HPDE6-E6E7 (cell line): ENCODE measurements at regions not wholly inside any gene's neighbourhood (a gene's known extent, or its start where the extent isn't known, plus 50 kb on each side); places are given as distances from the start of the nearest gene placed in this dataset.
A peak's percentile ranks its signal among the peaks of the same experiment; 100 is the strongest.

Experiments used
- DNase-seq: peaks from one replicate; pipeline ENCODE4 v3.0.0; 2011; ENCODE audit warnings: missing footprints; ENCODE audit errors: extremely low spot score

DNA sequence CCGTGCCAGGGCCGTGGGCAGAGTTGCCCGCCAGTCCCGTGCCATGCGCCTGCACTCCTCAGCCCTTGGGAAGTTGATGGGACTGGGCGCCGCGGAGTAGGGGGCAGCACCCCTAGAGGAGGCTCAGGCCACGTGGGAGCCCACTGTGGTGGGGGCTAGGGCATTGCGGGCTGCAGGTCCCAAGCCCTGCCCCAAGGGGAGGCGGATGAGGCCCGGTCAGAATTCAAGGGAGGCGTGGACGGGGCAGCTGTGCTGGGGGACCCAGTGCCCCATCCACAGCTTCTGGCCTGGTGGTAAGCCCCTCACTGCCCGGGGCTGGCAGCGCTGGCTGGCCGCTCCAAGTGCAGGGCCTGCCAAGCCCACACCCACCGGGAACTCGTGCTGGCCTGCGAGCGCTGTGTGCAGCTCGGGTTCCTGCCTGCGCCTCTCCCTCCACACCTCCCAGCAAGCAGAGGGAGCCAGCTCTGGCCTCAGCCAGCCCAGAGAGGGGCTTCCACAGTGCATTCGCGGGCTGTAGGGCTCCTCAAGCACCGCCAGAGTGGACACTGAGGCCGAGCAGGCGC lies 317.8 kb downstream of the HAO1 start:
- DNase-seq = no peak

DNA sequence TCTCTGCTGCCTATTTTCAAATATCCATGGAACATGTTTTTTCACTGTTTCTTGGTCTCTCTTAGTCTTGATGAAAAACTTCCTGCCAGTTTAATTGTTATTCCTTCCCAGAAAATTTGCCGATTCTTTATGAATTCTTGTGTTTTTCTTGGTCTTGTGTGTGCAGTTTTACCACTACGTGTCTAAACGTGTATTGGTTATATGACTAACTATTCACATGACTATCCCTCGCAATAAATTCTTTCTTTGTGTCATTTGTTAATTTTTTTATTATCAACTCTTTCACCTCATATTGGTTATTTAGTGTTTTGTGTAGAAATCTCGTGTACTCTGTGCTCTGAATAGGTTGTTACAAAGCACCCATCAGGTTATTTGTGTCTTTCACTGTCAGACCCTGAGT lies 315.4 kb downstream of the HAO1 start:
- no peak for DNase-seq

DNA sequence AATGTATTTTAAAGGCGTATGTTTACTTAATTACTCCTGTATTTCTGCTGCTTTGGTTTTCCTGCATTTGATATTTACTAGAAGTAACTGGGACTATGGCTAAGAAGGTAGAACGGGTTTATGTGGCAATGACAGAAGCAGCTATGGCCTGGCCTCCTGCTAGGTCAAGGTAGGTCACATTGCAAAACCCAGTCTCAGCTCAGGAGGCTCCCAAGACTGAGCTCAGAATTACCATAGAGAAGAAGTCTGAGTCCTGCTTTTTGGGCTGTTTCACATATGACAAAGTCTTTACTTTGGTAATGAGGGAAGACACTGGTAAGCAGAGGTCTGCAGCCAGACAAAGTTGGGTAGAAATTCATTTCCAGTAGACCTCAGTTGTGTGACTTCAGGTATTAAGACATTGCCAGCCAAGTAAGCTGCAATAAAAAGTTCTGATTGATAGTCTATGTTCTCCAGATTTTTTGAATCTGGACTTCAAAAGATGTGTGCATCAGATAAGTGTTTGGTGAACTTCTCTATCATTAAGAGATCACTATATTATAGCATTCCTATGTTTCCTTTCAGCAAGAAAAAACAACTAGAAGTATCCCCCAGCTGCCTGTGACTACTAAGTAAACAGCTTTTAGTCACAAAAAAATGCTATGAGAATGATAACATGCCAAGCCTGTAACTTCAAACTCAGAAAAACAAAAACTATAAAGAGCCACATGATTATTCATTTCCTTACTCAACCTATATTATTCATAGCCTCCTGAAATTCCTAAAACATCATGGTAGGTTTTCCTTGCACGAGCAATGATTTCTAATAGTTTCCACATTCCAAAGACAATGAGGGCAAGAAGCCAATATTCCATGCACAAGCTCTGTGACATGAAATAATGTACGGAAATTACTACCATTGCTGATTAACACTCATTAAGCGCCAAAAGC lies 312.3 kb downstream of the HAO1 start:
- DNase-seq = no peak

DNA sequence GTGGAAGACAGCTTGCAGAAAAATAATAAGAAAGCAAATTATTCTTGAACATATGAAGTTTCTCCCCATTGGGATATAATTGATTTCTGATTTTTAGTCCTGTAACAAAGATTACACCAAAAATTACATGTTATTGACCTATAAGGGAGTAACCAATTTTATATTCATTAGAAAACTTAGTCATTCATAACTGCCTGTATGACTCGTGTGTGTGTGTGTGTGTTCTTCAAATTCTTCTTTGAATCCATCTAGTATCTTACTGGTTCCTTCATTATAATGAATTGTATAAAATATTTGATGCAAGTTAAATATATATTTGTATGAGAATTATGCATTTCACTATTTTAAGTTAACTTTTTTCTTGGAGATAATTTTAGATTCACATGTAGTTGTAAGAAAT lies 310.4 kb downstream of the HAO1 start:
- DNase-seq = no peak

DNA sequence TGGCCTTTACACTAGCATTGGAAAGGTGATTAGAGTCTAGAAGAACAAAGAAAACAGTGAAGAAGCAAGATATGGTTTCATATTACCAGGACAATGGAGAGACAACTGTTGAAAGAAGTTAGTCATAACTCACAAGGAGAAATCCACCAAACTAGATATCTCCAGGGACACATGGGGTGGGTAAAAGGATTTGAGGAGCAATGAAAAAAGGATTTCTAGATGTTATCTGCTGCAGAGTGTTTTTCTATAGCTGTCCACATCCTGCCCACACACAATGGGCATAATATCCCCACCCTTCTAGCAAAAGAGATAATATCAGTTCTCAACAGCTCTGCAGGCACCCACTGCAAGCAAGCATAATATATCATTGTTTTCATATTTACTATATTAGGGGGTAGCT lies 303.1 kb downstream of the HAO1 start:
- no peak for DNase-seq

DNA sequence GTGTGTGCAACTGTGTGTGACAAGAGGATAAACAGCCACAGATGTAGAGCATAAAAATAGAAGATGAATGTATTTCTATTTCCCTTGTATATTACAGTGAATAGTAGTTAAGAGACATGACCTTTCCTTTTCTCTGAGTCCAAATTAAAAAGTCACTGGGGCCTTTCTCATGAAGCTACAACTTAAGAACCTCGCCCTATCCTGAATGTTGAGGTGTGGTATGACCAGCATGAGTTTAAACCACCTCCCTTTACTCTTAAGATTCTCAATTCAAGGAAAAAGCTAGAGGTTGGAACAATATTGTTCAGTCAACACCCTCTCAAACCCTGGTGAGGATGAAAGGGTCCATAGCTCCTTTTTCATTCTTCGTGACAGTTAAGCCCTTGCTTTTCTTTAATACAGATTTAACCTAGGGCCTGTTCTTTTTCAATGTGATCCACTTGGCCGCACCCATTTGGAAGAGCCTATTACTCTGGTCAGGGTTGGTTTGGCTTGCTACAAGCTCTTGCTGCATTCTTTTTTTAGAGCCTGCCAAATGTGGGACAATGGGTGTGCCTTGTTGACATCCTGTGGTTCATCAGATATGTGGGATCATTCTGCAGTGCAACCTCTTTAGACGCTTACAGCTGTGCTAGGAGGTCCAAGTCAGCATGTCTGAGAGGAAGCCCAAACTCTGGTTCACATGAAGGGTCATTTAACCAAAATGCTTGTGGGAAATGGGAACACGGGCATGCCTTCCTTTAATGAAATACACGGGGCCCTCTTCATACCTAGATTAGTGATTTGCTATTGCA lies 290.0 kb downstream of the HAO1 start:
- DNase-seq = no peak

DNA sequence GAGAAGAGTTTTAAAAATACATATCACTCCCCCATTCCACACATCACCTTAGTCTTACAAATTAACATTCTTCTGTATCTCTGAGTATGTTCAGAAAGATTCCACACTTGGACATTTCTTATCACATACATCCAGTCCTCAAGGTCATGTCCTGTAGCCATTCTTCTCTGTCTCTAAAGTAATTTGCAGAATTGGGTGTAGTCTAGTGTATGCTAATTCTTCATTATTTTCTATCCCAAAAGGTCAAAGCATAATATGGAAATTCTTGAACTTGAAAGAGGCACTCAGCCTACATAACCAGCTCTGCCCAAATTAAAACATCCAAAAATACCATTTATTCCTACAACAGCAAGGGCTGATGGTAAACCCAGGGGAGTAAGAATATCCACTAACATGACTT lies 286.0 kb downstream of the HAO1 start:
- no peak for DNase-seq

DNA sequence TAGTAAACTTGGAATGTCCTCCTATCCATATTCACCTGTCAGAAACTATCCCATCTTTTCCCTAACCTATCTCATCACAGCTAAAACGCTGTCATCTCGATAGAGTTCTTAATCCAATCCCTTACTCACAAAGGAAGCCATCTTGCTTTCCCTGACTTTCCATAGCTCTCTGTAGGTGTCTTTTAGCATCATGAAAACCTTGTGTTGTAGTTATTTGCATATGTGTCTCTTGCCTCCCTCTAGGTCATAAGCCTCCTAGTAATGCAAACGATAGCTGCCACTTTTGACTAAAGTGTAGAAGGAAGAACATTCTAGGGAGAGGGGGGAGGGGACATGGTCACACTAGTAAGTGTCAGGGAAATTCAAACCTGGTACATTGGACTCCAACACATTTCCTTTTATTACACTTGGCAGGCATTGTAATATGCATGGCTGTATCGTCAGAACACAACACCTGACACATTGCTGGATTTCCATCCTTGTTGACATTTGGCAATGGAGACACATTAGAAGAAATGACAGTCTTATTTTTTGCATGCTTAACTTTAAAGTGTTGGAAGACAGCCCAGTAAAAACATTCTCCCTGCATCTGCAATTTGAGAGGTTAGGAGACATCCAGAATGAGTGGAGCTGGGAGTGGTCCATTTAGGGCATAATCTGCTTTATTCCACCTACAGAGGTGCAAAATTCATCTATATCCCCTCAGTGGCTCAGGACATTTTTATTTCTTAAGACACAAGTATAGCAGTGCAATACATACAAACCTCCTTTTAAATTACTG lies 283.4 kb downstream of the HAO1 start:
- no peak for DNase-seq

DNA sequence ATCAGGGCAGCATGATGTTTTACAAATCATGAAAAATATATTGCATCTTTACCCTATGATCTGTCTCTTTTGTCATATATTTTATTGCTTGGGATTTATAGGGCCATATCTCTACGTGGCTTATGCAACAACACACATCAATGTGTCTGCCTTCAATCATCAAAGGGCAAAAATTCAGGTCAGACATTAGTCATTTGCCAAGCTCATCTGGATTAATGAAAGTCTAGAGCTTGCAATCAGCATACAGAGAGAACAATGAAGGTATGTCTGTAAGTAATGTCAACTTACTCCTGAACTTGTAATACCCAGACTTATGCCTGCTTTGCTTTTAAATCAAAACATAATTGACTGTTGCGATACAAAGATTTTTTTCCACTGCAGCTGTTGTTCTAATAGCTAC lies 282.7 kb downstream of the HAO1 start:
- no peak for DNase-seq

DNA sequence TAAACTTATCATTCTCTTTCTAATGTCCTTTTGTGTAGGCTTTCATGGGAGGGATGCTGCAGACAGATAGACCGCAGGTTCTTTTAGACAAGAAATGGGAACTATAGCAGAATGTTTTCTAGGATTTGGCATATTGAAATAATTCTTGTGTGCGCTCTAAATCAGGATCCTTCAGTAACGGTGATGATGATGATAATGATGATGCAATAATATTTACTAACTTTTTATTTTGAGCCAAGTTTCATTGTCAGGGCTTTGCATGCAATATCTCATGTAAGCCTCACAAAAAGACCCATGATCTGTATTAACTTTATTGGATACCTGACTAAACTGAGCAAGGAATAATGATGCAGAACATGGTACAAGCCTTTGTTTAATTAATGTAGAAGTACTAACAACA lies 280.1 kb downstream of the HAO1 start:
- DNase-seq = no peak

DNA sequence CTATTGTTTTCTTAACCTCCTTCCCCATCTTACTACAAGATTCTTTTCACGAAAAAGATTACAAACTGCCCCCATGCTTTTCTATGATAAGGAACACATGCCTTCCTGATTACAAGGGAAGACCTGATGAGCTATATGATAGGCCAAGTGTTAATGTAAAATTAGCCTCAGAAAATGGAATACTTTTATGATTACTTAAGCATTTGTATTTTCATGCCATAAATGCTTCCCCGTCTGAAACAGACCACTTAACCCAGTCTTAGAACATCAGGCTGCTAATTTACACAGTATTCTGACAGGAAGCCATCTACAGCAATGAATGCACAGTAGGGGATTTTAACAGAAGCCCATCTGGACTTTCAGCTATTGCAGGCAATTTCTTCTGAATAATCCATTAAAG lies 274.9 kb downstream of the HAO1 start:
- no peak for DNase-seq

DNA sequence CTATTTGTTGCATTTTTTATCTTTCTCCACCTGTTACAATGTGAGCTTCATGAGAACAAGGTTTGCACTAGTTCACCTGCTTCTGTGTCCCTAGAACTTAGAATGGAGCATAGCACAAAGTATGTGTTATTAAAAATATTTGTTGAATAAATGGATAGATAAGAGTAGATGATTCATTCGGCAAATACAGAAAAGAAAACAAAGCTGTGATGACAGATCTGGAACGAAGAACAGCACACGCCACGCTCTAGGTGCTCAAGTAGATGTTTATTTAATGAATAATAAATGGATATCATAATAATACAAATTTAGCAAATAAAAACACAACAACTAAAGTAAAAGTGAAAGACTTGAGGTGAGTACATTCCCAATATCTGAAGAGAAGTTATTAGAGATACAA lies 273.1 kb downstream of the HAO1 start:
- DNase-seq = peak; percentile 19

DNA sequence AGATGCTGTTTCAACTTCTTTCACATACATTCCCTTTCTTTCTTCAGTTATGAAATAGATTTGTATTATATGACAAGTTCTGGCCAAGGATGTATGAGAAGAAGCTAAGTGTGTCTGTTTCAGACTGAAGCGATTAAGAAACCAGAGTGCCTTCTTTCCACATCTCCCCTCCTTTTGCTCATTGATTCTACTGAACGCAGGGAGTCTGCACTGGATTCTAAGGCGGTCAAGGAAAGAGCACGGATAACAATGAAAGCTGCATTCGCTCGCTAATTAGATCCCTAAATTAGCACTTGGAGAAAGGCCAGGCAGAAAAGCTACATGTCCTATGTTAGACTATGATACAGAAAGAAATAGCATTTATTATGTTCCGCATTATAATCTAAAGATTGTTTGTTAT lies 267.7 kb downstream of the HAO1 start:
- DNase-seq = no peak

DNA sequence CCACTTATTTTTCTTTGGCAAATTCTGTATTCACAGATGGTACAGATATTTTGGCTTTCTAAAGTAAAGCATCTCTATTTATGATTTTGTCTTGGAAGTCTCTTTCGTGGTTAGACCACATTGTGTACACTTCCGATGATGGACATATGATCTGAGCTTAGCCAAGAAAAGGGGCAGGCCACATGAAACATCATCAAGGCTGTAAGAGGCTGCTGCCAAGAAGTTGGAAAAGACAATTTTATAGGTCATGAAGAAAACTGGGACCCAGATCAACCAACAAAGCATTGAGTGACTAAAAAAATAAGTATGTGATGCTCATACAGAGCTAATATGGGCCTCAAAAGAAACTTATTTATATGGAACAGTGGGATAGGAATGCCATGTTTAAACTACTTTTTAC lies 266.4 kb downstream of the HAO1 start:
- DNase-seq = no peak

DNA sequence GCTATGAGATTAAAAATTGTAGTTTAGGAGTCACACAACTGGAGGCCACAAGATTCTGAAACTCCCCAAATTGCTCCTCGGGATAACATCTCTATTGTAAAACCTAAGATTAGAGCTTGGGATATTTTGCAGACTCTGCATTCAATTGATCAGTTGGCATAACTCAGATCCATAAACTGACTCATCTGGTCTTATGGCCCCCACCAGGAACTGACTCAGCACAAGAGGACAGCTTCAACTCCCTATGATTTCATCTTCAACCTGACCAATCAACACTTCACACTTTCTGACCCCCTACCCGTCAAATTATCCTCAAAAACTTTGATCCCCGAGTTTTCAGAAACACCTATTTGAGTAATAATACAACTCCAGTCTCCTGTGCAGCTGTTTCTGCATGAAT lies 257.3 kb downstream of the HAO1 start:
- no peak for DNase-seq

DNA sequence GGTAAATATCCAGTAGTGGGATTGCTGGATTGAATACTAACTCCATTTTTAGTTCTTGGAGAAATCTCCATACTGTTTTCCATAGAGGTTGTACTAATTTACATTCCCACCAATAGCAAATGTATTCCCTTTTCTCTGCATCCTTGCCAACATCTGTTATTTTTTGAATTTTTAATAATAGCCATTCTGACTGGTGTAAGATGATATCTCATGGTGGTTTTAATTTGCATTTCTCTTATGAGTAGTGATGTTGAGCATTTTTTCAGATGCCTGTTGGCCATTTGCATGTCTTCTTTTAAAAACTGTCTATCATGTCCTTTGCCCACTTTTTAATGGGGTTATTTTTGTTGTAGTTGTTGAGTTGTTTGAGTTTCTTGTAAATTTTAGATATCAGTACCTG lies 253.2 kb downstream of the HAO1 start:
- no peak for DNase-seq

DNA sequence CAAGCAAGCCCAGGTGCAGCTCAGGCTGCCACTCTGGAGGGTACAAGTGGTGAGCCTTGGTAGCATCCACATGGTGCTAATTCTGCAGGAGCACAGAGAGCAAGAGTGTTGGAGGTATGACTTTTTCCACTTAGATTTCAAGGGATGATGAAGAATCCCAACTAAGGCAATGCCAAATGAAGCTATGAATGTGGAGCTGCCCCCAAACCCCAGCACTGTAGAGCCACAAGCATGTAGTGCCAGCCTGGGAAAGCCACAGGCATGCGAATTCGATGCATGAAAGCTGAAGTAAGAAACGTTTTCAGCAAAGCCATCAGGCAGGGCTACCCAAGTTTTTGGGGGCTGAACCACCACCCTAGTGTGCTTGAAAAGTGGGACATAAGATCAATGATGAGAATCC lies 251.1 kb downstream of the HAO1 start:
- DNase-seq = no peak

DNA sequence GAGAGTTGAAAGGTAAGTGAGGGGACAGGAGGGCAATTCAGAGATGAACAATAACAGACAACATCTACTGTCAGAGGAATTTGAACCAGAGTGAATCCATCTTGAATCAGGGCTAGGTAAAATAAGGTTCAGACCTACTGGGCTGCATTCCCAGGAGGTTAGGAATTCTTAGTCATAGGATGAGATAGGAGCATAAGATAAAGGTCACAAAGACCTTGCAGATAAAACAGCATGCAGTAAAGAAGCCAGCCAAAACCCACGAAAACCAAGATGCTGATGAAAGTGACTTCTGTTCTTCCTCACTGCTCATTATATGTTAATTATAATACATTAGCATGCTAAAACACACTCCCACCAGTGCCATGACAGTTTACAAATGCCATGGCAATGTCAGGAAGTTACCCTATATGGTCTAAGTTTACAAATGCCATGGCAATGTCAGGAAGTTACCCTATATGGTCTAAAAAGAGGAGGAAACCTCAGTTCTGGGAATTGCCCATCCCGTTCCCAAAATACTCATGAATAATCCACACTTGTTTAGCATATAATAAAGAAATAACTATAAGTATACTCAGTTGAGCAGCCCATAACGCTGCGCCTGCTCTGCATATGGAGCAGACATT lies 248.5 kb downstream of the HAO1 start:
- DNase-seq = no peak

DNA sequence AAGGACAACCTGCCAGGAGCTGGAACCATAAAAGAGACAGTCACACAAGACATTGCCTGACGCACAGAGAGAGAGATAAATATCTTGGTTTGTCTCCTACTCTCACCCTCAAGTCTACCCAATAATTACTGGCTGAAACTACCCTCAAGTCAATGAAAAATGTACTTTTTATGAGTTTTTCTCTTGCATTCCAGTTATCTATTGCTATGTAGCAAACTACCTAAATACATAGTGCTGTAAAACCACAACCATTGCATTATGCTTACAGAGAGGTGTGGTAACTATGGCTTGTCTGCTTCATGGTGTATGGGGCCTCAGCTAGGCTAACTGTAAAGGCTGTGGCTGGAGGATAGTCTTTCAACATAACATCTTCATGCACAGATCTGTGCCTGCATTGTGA lies 247.8 kb downstream of the HAO1 start:
- no peak for DNase-seq

DNA sequence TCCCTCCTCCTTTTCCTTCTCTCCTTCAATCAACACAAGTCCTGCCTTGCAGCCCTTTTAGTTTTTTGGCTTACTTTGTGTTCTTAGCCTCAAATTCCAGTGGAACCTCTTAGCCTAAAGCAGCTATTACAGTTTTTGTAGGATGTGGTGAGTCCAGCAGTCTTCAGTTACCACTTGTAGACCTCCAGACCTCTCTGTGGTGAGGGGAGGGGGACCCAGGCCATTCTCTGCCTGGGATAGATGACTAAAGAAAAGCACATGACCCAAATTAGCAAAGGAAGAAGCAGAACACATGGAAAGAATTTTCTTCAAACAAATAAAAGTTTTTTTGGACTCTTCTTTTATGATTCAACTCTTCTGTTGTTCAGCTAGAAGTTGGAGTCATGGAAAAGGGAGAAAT lies 246.5 kb downstream of the HAO1 start:
- DNase-seq = no peak

DNA sequence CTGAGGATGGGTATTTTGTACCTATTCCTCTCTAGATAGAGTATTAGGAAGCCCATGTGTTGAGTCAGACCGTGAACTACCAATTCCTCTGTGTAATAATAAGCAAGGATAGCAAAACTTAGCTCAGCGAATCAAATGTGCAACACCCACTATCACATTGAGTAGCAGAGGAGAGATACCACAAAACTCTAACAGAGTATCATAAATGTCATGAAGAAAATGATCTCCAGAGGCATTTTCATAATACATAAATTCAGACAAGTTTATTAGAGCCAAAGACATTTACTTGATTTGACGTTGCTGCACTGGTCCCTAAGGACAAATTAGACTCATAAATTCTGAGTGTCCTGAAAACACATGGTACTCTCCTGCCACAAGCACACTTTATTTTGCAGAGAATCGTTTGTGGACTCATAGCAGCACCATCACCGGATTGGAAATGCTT lies 245.2 kb downstream of the HAO1 start:
- no peak for DNase-seq

DNA sequence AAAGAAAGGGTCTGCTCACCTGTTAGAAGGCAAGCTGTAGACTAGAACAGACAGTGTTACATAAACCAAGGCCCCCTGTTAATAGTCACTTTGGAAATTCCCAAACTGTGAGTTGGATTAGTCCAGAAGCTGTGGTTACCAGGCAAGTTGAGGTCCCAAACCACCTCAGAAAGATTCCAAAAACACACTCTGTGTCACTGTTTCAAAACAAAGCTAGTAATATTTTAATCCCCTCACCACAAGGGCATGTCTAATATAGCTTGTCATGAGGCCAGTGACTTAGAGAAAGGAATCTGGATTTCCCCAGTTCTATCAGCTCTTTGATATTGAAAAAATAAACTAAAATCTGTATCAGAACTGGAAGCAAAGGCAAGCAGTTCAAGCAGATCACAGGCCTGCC lies 244.6 kb downstream of the HAO1 start:
- no peak for DNase-seq
